ENCODE measurements at regions not wholly inside any gene's neighbourhood (a gene's known extent, or its start where the extent isn't known, plus 50 kb on each side); places are given as distances from the start of the nearest gene placed in this dataset.

GRCh38 chr1:219443763-219444162 is 169.1 kb downstream of the ZC3H11B start:
- TF ChIP-seq CTCF (IDR thresholded peaks at IDR 0.05 in 4 of 5, conservative IDR thresholded peaks at IDR 0.05 in 1 of 5) (no peak), POLR2A (IDR thresholded peaks at IDR 0.05) (no peak)
